ENCODE measurements at regions not wholly inside any gene's neighbourhood (a gene's known extent, or its start where the extent isn't known, plus 50 kb on each side); places are given as distances from the start of the nearest gene placed in this dataset.

GRCh38 chr10:57098146-57098545 lies 737.1 kb upstream of the ZWINT start:
- Histone ChIP-seq H3K4me1 (ENCODE audit: control insufficient read depth, insufficient read depth, low read length) (no peaks in the 10 kb centered on the region), H3K27me3 (ENCODE audit: control insufficient read depth, insufficient read depth, low read length) (no peaks in the 10 kb centered on the region), H3K36me3 (ENCODE audit: control insufficient read depth, insufficient read depth, low read length) (no peaks in the 10 kb centered on the region), H3K9me3 (ENCODE audit: control insufficient read depth, insufficient read depth, low read depth, low read length) (no peaks in the 10 kb centered on the region), H3K4me3 (ENCODE audit: low read depth in 2 of 2, low read length in 2 of 2) (no peak overlapping the region), H3K27ac (ENCODE audit: low read length) (no peak overlapping the region)
- ATAC-seq: no peak
- ChIA-PET POLR2A (no interaction called here), CTCF (no interaction called here)
- no peak for DNase-seq (ENCODE audit: low read depth, low spot score)
- in situ Hi-C loops (cut with HindIII; ENCODE audit: low pct_unique_long_range_greater_than_20kb, low sequenced_read_pairs) (no loop called here), intact Hi-C loops (cut with micrococcal nuclease; ENCODE audit: unreplicated experiment) (no loop called here)
- TF ChIP-seq TCF7L2 (IDR thresholded peaks at IDR 0.05; ENCODE audit: low read depth, low read length) (no peak), POLR2AphosphoS5 (IDR thresholded peaks at IDR 0.05; ENCODE audit: low read depth, low read length) (no peak), REST (IDR thresholded peaks at IDR 0.05; ENCODE audit: insufficient read depth in 1 of 2, low read depth in 2 of 2, low read length in 1 of 2) (no peak), SIN3A (IDR thresholded peaks at IDR 0.05; ENCODE audit: borderline replicate concordance, insufficient read depth, low read depth, low read length) (no peak)
- TF ChIP-seq, protein P1, sequence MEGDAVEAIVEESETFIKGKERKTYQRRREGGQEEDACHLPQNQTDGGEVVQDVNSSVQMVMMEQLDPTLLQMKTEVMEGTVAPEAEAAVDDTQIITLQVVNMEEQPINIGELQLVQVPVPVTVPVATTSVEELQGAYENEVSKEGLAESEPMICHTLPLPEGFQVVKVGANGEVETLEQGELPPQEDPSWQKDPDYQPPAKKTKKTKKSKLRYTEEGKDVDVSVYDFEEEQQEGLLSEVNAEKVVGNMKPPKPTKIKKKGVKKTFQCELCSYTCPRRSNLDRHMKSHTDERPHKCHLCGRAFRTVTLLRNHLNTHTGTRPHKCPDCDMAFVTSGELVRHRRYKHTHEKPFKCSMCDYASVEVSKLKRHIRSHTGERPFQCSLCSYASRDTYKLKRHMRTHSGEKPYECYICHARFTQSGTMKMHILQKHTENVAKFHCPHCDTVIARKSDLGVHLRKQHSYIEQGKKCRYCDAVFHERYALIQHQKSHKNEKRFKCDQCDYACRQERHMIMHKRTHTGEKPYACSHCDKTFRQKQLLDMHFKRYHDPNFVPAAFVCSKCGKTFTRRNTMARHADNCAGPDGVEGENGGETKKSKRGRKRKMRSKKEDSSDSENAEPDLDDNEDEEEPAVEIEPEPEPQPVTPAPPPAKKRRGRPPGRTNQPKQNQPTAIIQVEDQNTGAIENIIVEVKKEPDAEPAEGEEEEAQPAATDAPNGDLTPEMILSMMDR (IDR thresholded peaks at IDR 0.05): no peak
- BruUV-seq (replicated peaks): no TSS peak

- in situ Hi-C loops (cut with HindIII; ENCODE audit: low pct_unique_long_range_greater_than_20kb, low sequenced_read_pairs) (no loop called here), intact Hi-C loops (cut with micrococcal nuclease; ENCODE audit: unreplicated experiment) (no loop called here)
- no peak overlapping the region for H3K27ac ChIP-seq (ENCODE audit: low read length)
- no peaks in the 10 kb centered on the region for H3K27me3 ChIP-seq (ENCODE audit: control insufficient read depth, insufficient read depth, low read length)
- no TSS peak for BruUV-seq (replicated peaks)
- H3K36me3 ChIP-seq (ENCODE audit: control insufficient read depth, insufficient read depth, low read length): no peaks in the 10 kb centered on the region
- ATAC-seq (no peak), DNase-seq (ENCODE audit: low read depth, low spot score) (no peak)
- no peak for TF ChIP-seq SIN3A (IDR thresholded peaks at IDR 0.05; ENCODE audit: borderline replicate concordance, insufficient read depth, low read depth, low read length)
- TF ChIP-seq, protein P1 (IDR thresholded peaks at IDR 0.05): no peak
- TF ChIP-seq TCF7L2 (IDR thresholded peaks at IDR 0.05; ENCODE audit: low read depth, low read length): no peak
- ChIA-PET CTCF (no interaction called here), POLR2A (no interaction called here)
- H3K4me1 ChIP-seq (ENCODE audit: control insufficient read depth, insufficient read depth, low read length): no peaks in the 10 kb centered on the region
- no peak overlapping the region for H3K4me3 ChIP-seq (ENCODE audit: low read depth in 2 of 2, low read length in 2 of 2)
- no peaks in the 10 kb centered on the region for H3K9me3 ChIP-seq (ENCODE audit: control insufficient read depth, insufficient read depth, low read depth, low read length)
Measured at GRCh38 chr10:57096044-57096443, 735.0 kb upstream of the ZWINT start.

GRCh38 chr10:57094965-57095364 lies 733.9 kb upstream of the ZWINT start:
- in situ Hi-C loops (cut with HindIII; ENCODE audit: low pct_unique_long_range_greater_than_20kb, low sequenced_read_pairs): no loop called here
- Histone ChIP-seq H3K36me3 (ENCODE audit: control insufficient read depth, insufficient read depth, low read length) (no peaks in the 10 kb centered on the region), H3K9me3 (ENCODE audit: control insufficient read depth, insufficient read depth, low read depth, low read length) (no peaks in the 10 kb centered on the region), H3K4me3 (ENCODE audit: low read depth in 2 of 2, low read length in 2 of 2) (no peak overlapping the region), H3K4me1 (ENCODE audit: control insufficient read depth, insufficient read depth, low read length) (no peaks in the 10 kb centered on the region), H3K27ac (ENCODE audit: low read length) (no peak overlapping the region), H3K27me3 (ENCODE audit: control insufficient read depth, insufficient read depth, low read length) (no peaks in the 10 kb centered on the region)
- no peak for TF ChIP-seq REST (IDR thresholded peaks at IDR 0.05; ENCODE audit: insufficient read depth in 1 of 2, low read depth in 2 of 2, low read length in 1 of 2)
- ATAC-seq (no peak), DNase-seq (ENCODE audit: low read depth, low spot score) (no peak)
- BruUV-seq (replicated peaks): no TSS peak
- intact Hi-C loops (cut with micrococcal nuclease; ENCODE audit: unreplicated experiment): no loop called here
- ChIA-PET CTCF (no interaction called here), POLR2A (no interaction called here)

All from Panc1 (cell line).